ENCODE measurements at regions not wholly inside any gene's neighbourhood (a gene's known extent, or its start where the extent isn't known, plus 50 kb on each side); places are given as distances from the start of the nearest gene placed in this dataset.

- Histone ChIP-seq H3K79me2 (ENCODE audit: insufficient read depth, low read length) (no peaks in the 10 kb centered on the region), H3K4me3 (replicated peaks in 1 of 3; ENCODE audit: low read depth in 2 of 3, low read length in 3 of 3) (no peak overlapping the region), H4K20me1 (ENCODE audit: insufficient read depth, low read length) (no peaks in the 10 kb centered on the region), H3K9me3 (replicated peaks in 1 of 2; ENCODE audit: control insufficient read depth in 1 of 2, insufficient read depth in 1 of 2, low read length in 2 of 2) (no peaks in the 10 kb centered on the region), H3K27me3 (ENCODE audit: control insufficient read depth in 2 of 2, insufficient read depth in 2 of 2, low read length in 2 of 2) (no peaks in the 10 kb centered on the region), H3K9ac (ENCODE audit: insufficient read depth, low read length, poor library complexity, severe bottlenecking) (no peak overlapping the region), H3K36me3 (replicated peaks in 1 of 2; ENCODE audit: control insufficient read depth in 1 of 2, insufficient read depth in 2 of 2, low read length in 2 of 2) (no peaks in the 10 kb centered on the region), H3K4me2 (replicated peaks; ENCODE audit: extremely low read depth, low read length, poor library complexity, severe bottlenecking) (no peak overlapping the region), H3K27ac (ENCODE audit: low read depth in 1 of 2, low read length in 2 of 2) (no peak overlapping the region), H3K4me1 (ENCODE audit: control insufficient read depth in 1 of 2, insufficient read depth in 2 of 2, low read length in 2 of 2) (no peaks in the 10 kb centered on the region), H2AFZ (ENCODE audit: insufficient read depth, low read depth, low read length, poor library complexity, severe bottlenecking) (no peak overlapping the region)
- Mint-ChIP-seq H3K4me1 (no peaks in the 10 kb centered on the region), H3K27me3 (ENCODE audit: low read depth in 3 of 3) (peaks cover under 1 to 3% (median 2%) of the 10 kb centered on the region in 3 donors), H3K4me3 (no peak overlapping the region), H3K27ac (no peak overlapping the region), H3K9me3 (peaks cover 0 to 4% (median 0%) of the 10 kb centered on the region in 7 donors), H3K36me3 (no peaks in the 10 kb centered on the region)
- TF ChIP-seq, protein P1, sequence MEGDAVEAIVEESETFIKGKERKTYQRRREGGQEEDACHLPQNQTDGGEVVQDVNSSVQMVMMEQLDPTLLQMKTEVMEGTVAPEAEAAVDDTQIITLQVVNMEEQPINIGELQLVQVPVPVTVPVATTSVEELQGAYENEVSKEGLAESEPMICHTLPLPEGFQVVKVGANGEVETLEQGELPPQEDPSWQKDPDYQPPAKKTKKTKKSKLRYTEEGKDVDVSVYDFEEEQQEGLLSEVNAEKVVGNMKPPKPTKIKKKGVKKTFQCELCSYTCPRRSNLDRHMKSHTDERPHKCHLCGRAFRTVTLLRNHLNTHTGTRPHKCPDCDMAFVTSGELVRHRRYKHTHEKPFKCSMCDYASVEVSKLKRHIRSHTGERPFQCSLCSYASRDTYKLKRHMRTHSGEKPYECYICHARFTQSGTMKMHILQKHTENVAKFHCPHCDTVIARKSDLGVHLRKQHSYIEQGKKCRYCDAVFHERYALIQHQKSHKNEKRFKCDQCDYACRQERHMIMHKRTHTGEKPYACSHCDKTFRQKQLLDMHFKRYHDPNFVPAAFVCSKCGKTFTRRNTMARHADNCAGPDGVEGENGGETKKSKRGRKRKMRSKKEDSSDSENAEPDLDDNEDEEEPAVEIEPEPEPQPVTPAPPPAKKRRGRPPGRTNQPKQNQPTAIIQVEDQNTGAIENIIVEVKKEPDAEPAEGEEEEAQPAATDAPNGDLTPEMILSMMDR (IDR thresholded peaks at IDR 0.05): no peak
- no CpG with 5 or more reads among the region's 4 CpGs for WGBS (ENCODE audit: insufficient coverage)
- DNase-seq: no peak
- intact Hi-C loops (cut with micrococcal nuclease): no loop called here
Measured at GRCh38 chr2:67701011-67701410, 303.9 kb downstream of the ETAA1 start.

- no CpG with 5 or more reads among the region's 4 CpGs for WGBS (ENCODE audit: insufficient coverage)
- H3K27me3 Mint-ChIP-seq (ENCODE audit: low read depth in 3 of 3): peaks cover 0 to 3% (median 2%) of the 10 kb centered on the region in 3 donors
Measured at GRCh38 chr2:67702284-67702683, 305.2 kb downstream of the ETAA1 start.

More at GRCh38 chr2:67702284-67702683, 305.2 kb downstream of the ETAA1 start:
- intact Hi-C loops (cut with micrococcal nuclease): no loop called here
- TF ChIP-seq, protein P1 (IDR thresholded peaks at IDR 0.05): no peak
- H3K4me3 ChIP-seq (replicated peaks in 1 of 3; ENCODE audit: low read depth in 2 of 3, low read length in 3 of 3): no peak overlapping the region
- H3K4me2 ChIP-seq (replicated peaks; ENCODE audit: extremely low read depth, low read length, poor library complexity, severe bottlenecking): no peak overlapping the region
- H3K4me1 ChIP-seq (ENCODE audit: control insufficient read depth in 1 of 2, insufficient read depth in 2 of 2, low read length in 2 of 2): no peaks in the 10 kb centered on the region
- no peak overlapping the region for H3K4me3 Mint-ChIP-seq
- H3K27me3 ChIP-seq (ENCODE audit: control insufficient read depth in 2 of 2, insufficient read depth in 2 of 2, low read length in 2 of 2): no peaks in the 10 kb centered on the region
- H3K36me3 ChIP-seq (replicated peaks in 1 of 2; ENCODE audit: control insufficient read depth in 1 of 2, insufficient read depth in 2 of 2, low read length in 2 of 2): no peaks in the 10 kb centered on the region
- no peak overlapping the region for H3K27ac Mint-ChIP-seq
- no peak overlapping the region for H3K27ac ChIP-seq (ENCODE audit: low read depth in 1 of 2, low read length in 2 of 2)
- peaks cover 0 to 4% (median 0%) of the 10 kb centered on the region in 7 donors for H3K9me3 Mint-ChIP-seq
- H2AFZ ChIP-seq (ENCODE audit: insufficient read depth, low read depth, low read length, poor library complexity, severe bottlenecking): no peak overlapping the region
- H3K36me3 Mint-ChIP-seq: no peaks in the 10 kb centered on the region
- H3K4me1 Mint-ChIP-seq: no peaks in the 10 kb centered on the region
- no peaks in the 10 kb centered on the region for H4K20me1 ChIP-seq (ENCODE audit: insufficient read depth, low read length)
- no peaks in the 10 kb centered on the region for H3K79me2 ChIP-seq (ENCODE audit: insufficient read depth, low read length)
- H3K9ac ChIP-seq (ENCODE audit: insufficient read depth, low read length, poor library complexity, severe bottlenecking): no peak overlapping the region
- H3K9me3 ChIP-seq (replicated peaks in 1 of 2; ENCODE audit: control insufficient read depth in 1 of 2, insufficient read depth in 1 of 2, low read length in 2 of 2): no peaks in the 10 kb centered on the region
- DNase-seq: no peak
